GM18951 (cell line): ENCODE measurements at regions not wholly inside any gene's neighbourhood (a gene's known extent, or its start where the extent isn't known, plus 50 kb on each side); places are given as distances from the start of the nearest gene placed in this dataset.
"Not testable (repeated sequence)": the region's sequence is repeated elsewhere in the genome, so short reads cannot be mapped to it uniquely, and the experiment has no call there.

Experiments used
- POLR2A ChIP-seq: IDR thresholded peaks from 4 replicates; pipeline ENCODE4 v1.6.1; 2011; ENCODE audit warnings: mild to moderate bottlenecking; ENCODE audit not compliant: insufficient read length, insufficient read depth; ENCODE audit errors: extremely low read depth
- in situ Hi-C: fragments of 300-500 bp; cut with MboI; formaldehyde crosslinking; loops from one replicate; pipeline ENCODE4 v1.12.0; 2022; ENCODE audit warnings: low sequenced_read_pairs, mixed read lengths, inconsistent platforms; ENCODE audit not compliant: unreplicated experiment

GRCh38 chr2:182477774-182478173, 50.9 kb upstream of the PDE1A start:
- in situ Hi-C loops = no loop called here
- TF ChIP-seq POLR2A = no peak

- in situ Hi-C loops = no loop called here
- no peak for TF ChIP-seq POLR2A
Observed at GRCh38 chr2:182481676-182482075, 54.8 kb upstream of the PDE1A start.

- no peak for TF ChIP-seq POLR2A
- in situ Hi-C loops = no loop called here
Observed at GRCh38 chr2:182482511-182482910, 55.7 kb upstream of the PDE1A start.

GRCh38 chr2:182496596-182496995, 69.8 kb upstream of the PDE1A start:
- TF ChIP-seq POLR2A = no peak
- in situ Hi-C loops = no loop called here

GRCh38 chr2:182499706-182500470, 73.1 kb upstream of the PDE1A start:
- TF ChIP-seq POLR2A = no peak
- in situ Hi-C loops = no loop called here

- in situ Hi-C loops = no loop called here
- no peak for TF ChIP-seq POLR2A
Observed at GRCh38 chr2:182503886-182504285, 77.0 kb upstream of the PDE1A start.

GRCh38 chr2:182504903-182505302, 78.1 kb upstream of the PDE1A start:
- in situ Hi-C loops = no loop called here
- no peak for TF ChIP-seq POLR2A

- in situ Hi-C loops = no loop called here
- no peak for TF ChIP-seq POLR2A
Observed at GRCh38 chr2:182506606-182507005, 79.8 kb upstream of the PDE1A start.

GRCh38 chr2:182508583-182508982, 81.7 kb upstream of the PDE1A start:
- in situ Hi-C loops = not testable (repeated sequence)

- TF ChIP-seq POLR2A = no peak
- in situ Hi-C loops = no loop called here
Observed at GRCh38 chr2:182509216-182509615, 82.4 kb upstream of the PDE1A start.

GRCh38 chr2:182521453-182522404, 94.9 kb upstream of the PDE1A start:
- TF ChIP-seq POLR2A = no peak
- in situ Hi-C loops = no loop called here

- in situ Hi-C loops = no loop called here
- no peak for TF ChIP-seq POLR2A
Observed at GRCh38 chr2:182522405-182522896, 95.6 kb upstream of the PDE1A start.

- in situ Hi-C loops = no loop called here
- TF ChIP-seq POLR2A = no peak
Observed at GRCh38 chr2:182522972-182523473, 96.2 kb upstream of the PDE1A start.
